ENCODE measurements at regions not wholly inside any gene's neighbourhood (a gene's known extent, or its start where the extent isn't known, plus 50 kb on each side); places are given as distances from the start of the nearest gene placed in this dataset.
"Not testable (repeated sequence)": the region's sequence is repeated elsewhere in the genome, so short reads cannot be mapped to it uniquely, and the experiment has no call there.

GRCh38 chr17:37859451-37859850 lies 64.8 kb upstream of the TBC1D3K start:
- Mint-ChIP-seq H3K4me3 (no peak overlapping the region), H3K27me3 (ENCODE audit: low read depth) (peaks cover 16% of the 10 kb centered on the region), H3K9me3 (peaks cover 11% of the 10 kb centered on the region), H3K36me3 (ENCODE audit: insufficient read depth) (peaks cover 5% of the 10 kb centered on the region), H3K4me1 (ENCODE audit: low read depth) (no peaks in the 10 kb centered on the region)
- ATAC-seq (no peak), DNase-seq (no peak)

DNA sequence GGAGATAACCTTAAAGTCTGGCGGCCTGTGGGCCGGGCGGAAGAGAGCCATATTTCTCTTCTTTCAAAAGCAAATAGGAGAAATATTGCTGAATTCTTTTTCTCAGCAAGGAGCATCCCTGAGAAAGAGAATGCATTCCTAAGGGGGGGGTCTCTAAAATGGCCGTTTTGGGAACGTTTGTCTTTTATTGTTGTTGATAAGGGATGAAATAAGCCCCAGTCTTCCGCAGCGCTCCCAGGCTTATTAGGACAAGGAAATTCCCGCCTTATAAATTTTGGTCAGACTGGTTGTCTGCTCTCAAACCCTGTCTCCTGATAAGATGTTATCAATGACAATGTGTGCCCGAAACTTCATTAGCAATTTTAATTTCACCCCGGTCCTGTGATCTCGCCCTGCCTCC lies 65.8 kb upstream of the TBC1D3K start:
- Mint-ChIP-seq H3K27me3 (ENCODE audit: low read depth) (peaks cover 12% of the 10 kb centered on the region), H3K9me3 (peaks cover 11% of the 10 kb centered on the region)

GRCh38 chr17:37856245-37856644 lies 68.0 kb upstream of the TBC1D3K start:
- peaks cover 5% of the 10 kb centered on the region for H3K36me3 Mint-ChIP-seq (ENCODE audit: insufficient read depth)
- H3K27me3 Mint-ChIP-seq (ENCODE audit: low read depth): peaks cover 16% of the 10 kb centered on the region
- no peaks in the 10 kb centered on the region for H3K4me1 Mint-ChIP-seq (ENCODE audit: low read depth)
- H3K4me3 Mint-ChIP-seq: no peak overlapping the region
- peaks cover 11% of the 10 kb centered on the region for H3K9me3 Mint-ChIP-seq
- ATAC-seq: no peak
- DNase-seq: no peak

More for the DNA sequence above, 65.8 kb upstream of the TBC1D3K start:
- not testable (repeated sequence) for H3K4me1 Mint-ChIP-seq (ENCODE audit: low read depth); ATAC-seq; DNase-seq; H3K36me3 Mint-ChIP-seq (ENCODE audit: insufficient read depth); H3K4me3 Mint-ChIP-seq

GRCh38 chr17:37849617-37849972 lies 74.6 kb upstream of the TBC1D3K start:
- Mint-ChIP-seq H3K9me3 (no peaks in the 10 kb centered on the region), H3K27me3 (ENCODE audit: low read depth) (peaks cover 10% of the 10 kb centered on the region), H3K4me1 (ENCODE audit: low read depth) (peaks cover 9% of the 10 kb centered on the region), H3K4me3 (no peak overlapping the region), H3K36me3 (ENCODE audit: insufficient read depth) (no peaks in the 10 kb centered on the region)
- DNase-seq (no peak), ATAC-seq (no peak)

- ATAC-seq (peak; percentile 76 to 84), DNase-seq (no peak)
- H3K27me3 Mint-ChIP-seq (ENCODE audit: low read depth): peaks cover 10% of the 10 kb centered on the region
- peaks cover 9% of the 10 kb centered on the region for H3K4me1 Mint-ChIP-seq (ENCODE audit: low read depth)
- H3K9me3 Mint-ChIP-seq: no peaks in the 10 kb centered on the region
- no peak overlapping the region for H3K4me3 Mint-ChIP-seq
- no peaks in the 10 kb centered on the region for H3K36me3 Mint-ChIP-seq (ENCODE audit: insufficient read depth)
Observed at GRCh38 chr17:37848690-37849616, 75.3 kb upstream of the TBC1D3K start.

GRCh38 chr17:37847811-37848331 lies 76.3 kb upstream of the TBC1D3K start:
- Mint-ChIP-seq H3K4me1 (ENCODE audit: low read depth) (peaks cover 9% of the 10 kb centered on the region), H3K4me3 (no peak overlapping the region), H3K36me3 (ENCODE audit: insufficient read depth) (no peaks in the 10 kb centered on the region), H3K27me3 (ENCODE audit: low read depth) (peaks cover 13% of the 10 kb centered on the region), H3K9me3 (no peaks in the 10 kb centered on the region)
- peak in 1 of 2 donors; percentile 18 for ATAC-seq
- no peak for DNase-seq

- H3K27me3 Mint-ChIP-seq (ENCODE audit: low read depth): peaks cover 13% of the 10 kb centered on the region
- DNase-seq (no peak), ATAC-seq (no peak)
- H3K9me3 Mint-ChIP-seq: no peaks in the 10 kb centered on the region
- no peaks in the 10 kb centered on the region for H3K36me3 Mint-ChIP-seq (ENCODE audit: insufficient read depth)
- peaks cover 9% of the 10 kb centered on the region for H3K4me1 Mint-ChIP-seq (ENCODE audit: low read depth)
- H3K4me3 Mint-ChIP-seq: no peak overlapping the region
Observed at GRCh38 chr17:37847102-37847501, 77.1 kb upstream of the TBC1D3K start.

DNA sequence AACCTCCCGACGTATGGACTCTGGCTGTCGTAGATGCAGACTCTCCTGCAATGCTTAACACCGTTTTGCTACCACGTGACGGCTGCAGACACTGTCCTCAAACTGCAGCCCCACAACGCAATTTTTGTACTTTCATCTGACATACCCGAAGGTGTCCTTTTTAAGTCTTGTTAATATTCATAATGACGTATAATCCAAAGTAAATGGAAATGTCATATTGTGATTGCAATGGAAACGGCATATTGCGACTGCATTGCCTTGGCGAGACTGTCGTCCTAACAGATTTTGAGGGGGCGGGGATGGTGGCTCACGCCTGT lies 79.3 kb upstream of the TBC1D3K start:
- Mint-ChIP-seq H3K9me3 (no peaks in the 10 kb centered on the region), H3K4me3 (peak overlapping the region; percentile 33), H3K4me1 (ENCODE audit: low read depth) (peaks cover 9% of the 10 kb centered on the region), H3K36me3 (ENCODE audit: insufficient read depth) (no peaks in the 10 kb centered on the region), H3K27me3 (ENCODE audit: low read depth) (peaks cover 16% of the 10 kb centered on the region)
- ATAC-seq: no peak
- no peak for DNase-seq

DNA sequence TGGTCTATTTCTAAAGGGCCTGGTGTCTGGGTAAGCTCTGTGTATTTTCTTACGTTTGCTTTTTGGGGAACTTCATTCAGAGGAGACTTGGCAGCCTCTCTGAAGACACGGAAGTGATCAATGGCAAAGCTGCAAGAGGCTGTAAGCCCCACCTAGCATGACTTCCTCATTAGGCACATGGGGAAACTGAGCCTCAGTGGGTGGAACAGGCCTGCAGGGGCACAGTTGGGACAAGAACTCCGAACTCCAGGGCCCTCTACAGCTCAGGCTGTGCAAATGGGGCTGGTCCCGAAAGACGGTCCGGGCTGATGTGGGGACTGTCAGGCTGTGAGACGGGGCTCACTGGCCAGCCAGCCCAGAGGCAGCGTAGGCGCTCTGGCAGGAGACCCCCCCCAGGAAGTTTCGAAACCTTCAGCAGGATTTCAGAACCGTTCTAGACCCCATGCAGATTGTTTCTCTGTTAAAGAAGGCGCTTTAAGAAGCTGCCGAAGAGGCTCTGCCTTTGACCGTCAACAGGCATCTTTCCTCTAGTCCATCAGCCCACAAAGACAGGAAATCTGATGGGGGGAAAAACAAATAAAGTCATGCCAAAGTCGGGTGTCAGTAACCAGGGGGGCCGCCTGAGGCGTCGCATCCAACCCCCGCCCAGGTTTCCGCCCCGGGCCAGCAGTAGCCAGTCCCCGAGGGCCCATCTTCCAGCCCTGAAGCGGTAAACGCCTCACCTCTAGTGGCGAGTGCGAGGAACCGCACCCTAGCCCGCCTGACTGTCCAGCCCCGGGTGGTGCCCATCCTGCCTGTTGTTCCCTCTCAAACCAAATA lies 79.8 kb upstream of the TBC1D3K start:
- no peaks in the 10 kb centered on the region for H3K9me3 Mint-ChIP-seq
- H3K4me3 Mint-ChIP-seq: peak overlapping the region; percentile 33
- H3K27me3 Mint-ChIP-seq (ENCODE audit: low read depth): peaks cover 16% of the 10 kb centered on the region
- peak; percentile 62 to 81 for ATAC-seq
- H3K36me3 Mint-ChIP-seq (ENCODE audit: insufficient read depth): no peaks in the 10 kb centered on the region
- DNase-seq: peak; percentile 27
- H3K4me1 Mint-ChIP-seq (ENCODE audit: low read depth): peaks cover 9% of the 10 kb centered on the region

DNA sequence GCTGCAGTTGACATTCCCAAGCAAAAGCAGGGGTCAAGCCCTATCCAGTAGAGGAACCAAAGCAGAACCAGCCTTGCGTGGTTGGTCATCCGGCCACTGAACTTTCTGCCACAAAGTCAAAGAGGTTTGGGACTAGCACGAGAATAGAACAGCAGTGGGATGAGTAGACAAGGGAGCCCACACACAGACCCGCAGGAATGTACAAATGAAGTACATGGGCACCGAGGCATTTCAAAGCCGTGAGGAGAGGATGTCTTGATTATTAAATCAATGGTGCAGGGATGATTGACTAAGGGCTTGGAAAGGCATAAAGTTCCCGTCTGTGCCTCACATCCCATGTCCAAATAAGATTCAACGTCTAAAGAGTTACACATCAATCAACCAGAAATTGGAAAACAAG lies 81.8 kb upstream of the TBC1D3K start:
- H3K27me3 Mint-ChIP-seq (ENCODE audit: low read depth): peaks cover 22% of the 10 kb centered on the region
- H3K4me1 Mint-ChIP-seq (ENCODE audit: low read depth): peaks cover 4% of the 10 kb centered on the region
- DNase-seq (no peak), ATAC-seq (no peak)
- no peaks in the 10 kb centered on the region for H3K36me3 Mint-ChIP-seq (ENCODE audit: insufficient read depth)
- no peaks in the 10 kb centered on the region for H3K9me3 Mint-ChIP-seq
- no peak overlapping the region for H3K4me3 Mint-ChIP-seq

DNA sequence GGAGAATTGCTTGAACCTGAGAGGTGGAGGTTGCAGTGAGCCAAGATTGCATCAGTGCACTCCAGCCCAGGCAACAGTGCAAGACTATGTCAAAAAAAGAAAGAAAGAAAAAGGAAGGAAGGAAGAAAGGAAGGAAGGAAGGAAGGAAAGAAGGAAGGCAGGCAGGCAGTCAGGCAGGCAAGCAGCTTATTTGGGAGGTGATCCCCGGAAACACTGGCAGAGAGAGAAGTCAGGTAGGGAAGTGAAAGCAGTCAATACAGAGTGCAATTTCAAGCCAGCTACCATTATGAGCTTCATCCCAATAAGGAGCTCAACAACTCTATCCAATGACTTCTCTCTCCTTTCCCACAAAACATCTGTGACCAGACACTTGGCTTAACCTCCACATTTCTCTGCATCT lies 83.0 kb upstream of the TBC1D3K start:
- ATAC-seq (no peak), DNase-seq (no peak)
- Mint-ChIP-seq H3K27me3 (ENCODE audit: low read depth) (peaks cover 25% of the 10 kb centered on the region), H3K9me3 (no peaks in the 10 kb centered on the region), H3K4me1 (ENCODE audit: low read depth) (peaks cover 4% of the 10 kb centered on the region), H3K4me3 (no peak overlapping the region), H3K36me3 (ENCODE audit: insufficient read depth) (no peaks in the 10 kb centered on the region)

- peaks cover 4% of the 10 kb centered on the region for H3K4me1 Mint-ChIP-seq (ENCODE audit: low read depth)
- no peaks in the 10 kb centered on the region for H3K36me3 Mint-ChIP-seq (ENCODE audit: insufficient read depth)
- ATAC-seq: no peak
Observed at GRCh38 chr17:37840576-37840975, 83.6 kb upstream of the TBC1D3K start.

DNA sequence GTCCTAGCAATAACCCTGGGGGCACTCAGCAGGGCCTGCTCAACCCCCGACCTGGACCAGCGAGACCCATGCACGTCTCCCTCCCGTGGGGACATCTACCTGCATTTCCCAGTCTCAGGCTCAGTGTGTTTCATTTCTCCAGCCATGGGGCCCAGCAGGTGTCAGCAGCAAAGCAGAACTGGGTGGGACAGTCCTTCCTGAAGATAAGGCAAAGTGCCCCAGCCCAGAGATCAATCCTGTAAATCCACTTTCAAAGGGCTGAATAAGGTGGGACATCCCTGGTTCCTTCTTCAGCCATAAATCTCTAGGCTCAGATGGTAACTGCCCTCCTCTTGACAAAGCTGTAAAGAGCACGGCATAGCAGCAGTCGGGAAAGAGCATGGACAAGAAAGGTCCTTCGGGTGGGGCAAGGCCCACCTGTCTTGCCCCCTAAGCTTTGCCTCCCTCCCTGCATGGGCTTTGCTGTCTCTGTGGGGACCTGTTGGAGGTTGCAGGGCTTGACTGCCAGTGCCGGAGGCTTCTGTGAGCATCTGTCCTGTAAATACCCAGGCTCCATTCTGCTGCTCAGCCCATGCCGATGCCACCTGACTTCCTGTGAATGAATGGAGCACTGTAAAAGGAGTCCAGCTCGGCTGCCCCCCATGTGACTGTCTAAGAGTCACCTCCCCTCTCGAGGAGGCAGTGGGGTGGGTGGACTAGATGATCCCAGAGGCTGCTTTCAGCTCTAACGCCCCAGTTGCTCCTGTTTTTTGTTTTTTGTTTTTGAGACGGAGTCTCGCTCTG lies 84.8 kb upstream of the TBC1D3K start:
- Mint-ChIP-seq H3K9me3 (no peaks in the 10 kb centered on the region), H3K4me3 (no peak overlapping the region), H3K36me3 (ENCODE audit: insufficient read depth) (no peaks in the 10 kb centered on the region), H3K4me1 (ENCODE audit: low read depth) (no peaks in the 10 kb centered on the region), H3K27me3 (ENCODE audit: low read depth) (peaks cover 27% of the 10 kb centered on the region)
- DNase-seq: no peak
- no peak for ATAC-seq

More at GRCh38 chr17:37840576-37840975, 83.6 kb upstream of the TBC1D3K start:
- Mint-ChIP-seq H3K9me3 (no peaks in the 10 kb centered on the region), H3K4me3 (no peak overlapping the region), H3K27me3 (ENCODE audit: low read depth) (peaks cover 27% of the 10 kb centered on the region)
- no peak for DNase-seq

DNA sequence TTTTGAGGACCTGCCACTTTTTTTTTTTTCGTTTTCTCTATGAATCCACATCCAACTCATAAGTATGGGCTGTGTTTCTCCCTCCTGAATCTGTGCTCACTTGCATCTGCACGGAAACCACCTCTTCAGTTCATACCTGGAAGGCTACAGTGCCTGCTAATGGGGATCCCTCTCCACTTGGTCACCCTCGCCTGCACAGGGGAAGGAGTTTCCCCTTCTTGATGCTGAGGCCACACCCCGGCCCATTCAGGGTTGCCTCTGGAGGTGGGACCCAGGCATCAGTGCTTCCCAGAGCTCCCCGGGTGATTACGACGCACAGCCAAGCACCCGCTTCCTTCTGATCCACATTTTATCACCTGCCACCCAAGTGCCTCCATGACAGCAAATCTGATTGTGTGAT lies 85.9 kb upstream of the TBC1D3K start:
- Mint-ChIP-seq H3K9me3 (no peaks in the 10 kb centered on the region), H3K27me3 (ENCODE audit: low read depth) (peaks cover 24% of the 10 kb centered on the region), H3K4me3 (no peak overlapping the region), H3K4me1 (ENCODE audit: low read depth) (no peaks in the 10 kb centered on the region), H3K36me3 (ENCODE audit: insufficient read depth) (no peaks in the 10 kb centered on the region)
- no peak for ATAC-seq
- DNase-seq: no peak
